ENCODE measurements at regions not wholly inside any gene's neighbourhood (a gene's known extent, or its start where the extent isn't known, plus 50 kb on each side); places are given as distances from the start of the nearest gene placed in this dataset.

DNA sequence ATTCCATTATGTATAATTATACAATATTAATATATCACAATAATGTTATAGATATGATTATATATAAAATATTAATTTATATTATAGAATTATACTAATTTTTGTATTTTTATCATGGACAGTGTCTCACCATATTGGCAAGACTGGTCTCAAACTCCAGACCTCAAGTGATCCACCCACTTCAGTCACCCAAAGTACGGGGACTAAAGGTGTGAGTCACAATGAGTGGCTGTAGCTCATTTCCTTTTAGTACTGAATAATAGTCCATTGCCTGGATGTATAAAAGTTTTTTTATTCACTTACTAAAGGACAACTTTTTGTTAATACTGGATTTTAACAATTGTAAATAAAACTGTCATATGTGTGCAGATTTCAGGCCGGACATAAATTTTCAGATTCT is 417.6 kb upstream of the LINC00305 start:
- TF ChIP-seq, protein P1, sequence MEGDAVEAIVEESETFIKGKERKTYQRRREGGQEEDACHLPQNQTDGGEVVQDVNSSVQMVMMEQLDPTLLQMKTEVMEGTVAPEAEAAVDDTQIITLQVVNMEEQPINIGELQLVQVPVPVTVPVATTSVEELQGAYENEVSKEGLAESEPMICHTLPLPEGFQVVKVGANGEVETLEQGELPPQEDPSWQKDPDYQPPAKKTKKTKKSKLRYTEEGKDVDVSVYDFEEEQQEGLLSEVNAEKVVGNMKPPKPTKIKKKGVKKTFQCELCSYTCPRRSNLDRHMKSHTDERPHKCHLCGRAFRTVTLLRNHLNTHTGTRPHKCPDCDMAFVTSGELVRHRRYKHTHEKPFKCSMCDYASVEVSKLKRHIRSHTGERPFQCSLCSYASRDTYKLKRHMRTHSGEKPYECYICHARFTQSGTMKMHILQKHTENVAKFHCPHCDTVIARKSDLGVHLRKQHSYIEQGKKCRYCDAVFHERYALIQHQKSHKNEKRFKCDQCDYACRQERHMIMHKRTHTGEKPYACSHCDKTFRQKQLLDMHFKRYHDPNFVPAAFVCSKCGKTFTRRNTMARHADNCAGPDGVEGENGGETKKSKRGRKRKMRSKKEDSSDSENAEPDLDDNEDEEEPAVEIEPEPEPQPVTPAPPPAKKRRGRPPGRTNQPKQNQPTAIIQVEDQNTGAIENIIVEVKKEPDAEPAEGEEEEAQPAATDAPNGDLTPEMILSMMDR (IDR thresholded peaks at IDR 0.05 in 2 of 3, conservative IDR thresholded peaks at IDR 0.05 in 1 of 3; ENCODE audit: insufficient read depth in 2 of 3, low read depth in 1 of 3, low read length in 3 of 3): no peak
- no peak for TF ChIP-seq SRSF7 (optimal IDR thresholded peaks at IDR 0.05; ENCODE audit: low read depth, low read length)
- TF ChIP-seq TAF1 (IDR thresholded peaks at IDR 0.05; ENCODE audit: control insufficient read depth, extremely low read depth, insufficient read depth, low read length, severe bottlenecking): no peak
- no peak for TF ChIP-seq HMG20B (CRISPR knock-in tag; IDR thresholded peaks at IDR 0.05)
- TF ChIP-seq PHB (CRISPR knock-in tag; IDR thresholded peaks at IDR 0.05): no peak
- TF ChIP-seq HSF4 (CRISPR knock-in tag; IDR thresholded peaks at IDR 0.05; ENCODE audit: borderline replicate concordance): no peak
- no peak for TF ChIP-seq SREBF2 (CRISPR knock-in tag; IDR thresholded peaks at IDR 0.05)
- TF ChIP-seq MAFK (IDR thresholded peaks at IDR 0.05; ENCODE audit: low read length): no peak
- TF ChIP-seq HNRNPL (IDR thresholded peaks at IDR 0.05; ENCODE audit: low read depth, low read length): no peak
- TF ChIP-seq EZH2 (IDR thresholded peaks at IDR 0.05; ENCODE audit: borderline replicate concordance, low read depth, low read length): no peak
- TF ChIP-seq, protein P2, sequence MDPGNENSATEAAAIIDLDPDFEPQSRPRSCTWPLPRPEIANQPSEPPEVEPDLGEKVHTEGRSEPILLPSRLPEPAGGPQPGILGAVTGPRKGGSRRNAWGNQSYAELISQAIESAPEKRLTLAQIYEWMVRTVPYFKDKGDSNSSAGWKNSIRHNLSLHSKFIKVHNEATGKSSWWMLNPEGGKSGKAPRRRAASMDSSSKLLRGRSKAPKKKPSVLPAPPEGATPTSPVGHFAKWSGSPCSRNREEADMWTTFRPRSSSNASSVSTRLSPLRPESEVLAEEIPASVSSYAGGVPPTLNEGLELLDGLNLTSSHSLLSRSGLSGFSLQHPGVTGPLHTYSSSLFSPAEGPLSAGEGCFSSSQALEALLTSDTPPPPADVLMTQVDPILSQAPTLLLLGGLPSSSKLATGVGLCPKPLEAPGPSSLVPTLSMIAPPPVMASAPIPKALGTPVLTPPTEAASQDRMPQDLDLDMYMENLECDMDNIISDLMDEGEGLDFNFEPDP (CRISPR knock-in tag; IDR thresholded peaks at IDR 0.05): no peak

Data from K562 (cell line).